Keratinocyte (primary cell): ENCODE measurements at regions not wholly inside any gene's neighbourhood (a gene's known extent, or its start where the extent isn't known, plus 50 kb on each side); places are given as distances from the start of the nearest gene placed in this dataset.

Experiments
- EZH2 ChIP-seq: IDR thresholded peaks from one replicate; pipeline ENCODE4 v1.6.1; 2012; ENCODE audit warnings: inconsistent platforms, mild to moderate bottlenecking, low read length, moderate library complexity
- TF ChIP-seq, protein P1 (sequence below), 3 experiments: IDR thresholded peaks in 1 of 3; conservative IDR thresholded peaks in 1 of 3; optimal IDR thresholded peaks in 1 of 3; 2 replicates in 2 of 3; 3 replicates in 1 of 3; pipeline versions ENCODE3 to v1.5.1; 2011; ENCODE audit warnings: low read length in 3 of 3, mild to moderate bottlenecking in 3 of 3, moderate library complexity in 2 of 3, control low read depth in 1 of 3, inconsistent platforms in 1 of 3; ENCODE audit not compliant: insufficient read depth in 2 of 3; ENCODE audit errors: extremely low read depth in 1 of 3

DNA sequence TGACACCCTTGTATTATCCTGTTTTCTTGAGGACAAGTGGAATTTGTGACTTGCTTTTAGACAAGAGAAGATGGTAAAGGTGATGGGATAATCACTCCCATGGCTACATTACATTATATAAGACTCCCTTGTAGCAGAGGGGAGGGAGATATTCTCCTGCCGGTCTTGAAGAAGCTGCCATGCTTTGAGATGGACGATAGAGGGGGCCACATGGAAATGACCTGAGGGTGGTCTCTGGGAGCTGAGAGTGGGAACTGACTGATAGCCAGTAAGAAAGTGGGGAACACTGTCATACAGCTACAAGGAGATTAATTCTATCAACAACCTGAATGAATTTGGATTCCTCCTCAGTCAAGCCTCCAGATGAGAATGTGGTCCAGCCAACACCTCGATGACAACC is 540.1 kb downstream of the NTRK3 start:
- TF ChIP-seq, protein P1, sequence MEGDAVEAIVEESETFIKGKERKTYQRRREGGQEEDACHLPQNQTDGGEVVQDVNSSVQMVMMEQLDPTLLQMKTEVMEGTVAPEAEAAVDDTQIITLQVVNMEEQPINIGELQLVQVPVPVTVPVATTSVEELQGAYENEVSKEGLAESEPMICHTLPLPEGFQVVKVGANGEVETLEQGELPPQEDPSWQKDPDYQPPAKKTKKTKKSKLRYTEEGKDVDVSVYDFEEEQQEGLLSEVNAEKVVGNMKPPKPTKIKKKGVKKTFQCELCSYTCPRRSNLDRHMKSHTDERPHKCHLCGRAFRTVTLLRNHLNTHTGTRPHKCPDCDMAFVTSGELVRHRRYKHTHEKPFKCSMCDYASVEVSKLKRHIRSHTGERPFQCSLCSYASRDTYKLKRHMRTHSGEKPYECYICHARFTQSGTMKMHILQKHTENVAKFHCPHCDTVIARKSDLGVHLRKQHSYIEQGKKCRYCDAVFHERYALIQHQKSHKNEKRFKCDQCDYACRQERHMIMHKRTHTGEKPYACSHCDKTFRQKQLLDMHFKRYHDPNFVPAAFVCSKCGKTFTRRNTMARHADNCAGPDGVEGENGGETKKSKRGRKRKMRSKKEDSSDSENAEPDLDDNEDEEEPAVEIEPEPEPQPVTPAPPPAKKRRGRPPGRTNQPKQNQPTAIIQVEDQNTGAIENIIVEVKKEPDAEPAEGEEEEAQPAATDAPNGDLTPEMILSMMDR (optimal IDR thresholded peaks at IDR 0.05 in 1 of 3, IDR thresholded peaks at IDR 0.05 in 1 of 3, conservative IDR thresholded peaks at IDR 0.05 in 1 of 3; ENCODE audit: extremely low read depth in 1 of 3, insufficient read depth in 2 of 3, low read length in 3 of 3), result no peak
- no peak for TF ChIP-seq EZH2
